Endothelial cell of umbilical vein (primary cell): ENCODE measurements at regions not wholly inside any gene's neighbourhood (a gene's known extent, or its start where the extent isn't known, plus 50 kb on each side); places are given as distances from the start of the nearest gene placed in this dataset.

Experiments used
- BruUV-seq: library from RNA; stranded (reverse); fragments of 400-500 nt; replicated peaks from 2 replicates; lab custom pipeline; 2021; lab: Mats Ljungman, UMichigan
- CTCF ChIA-PET: fragments of 300-600, 350-600 bp; sonication (Branson Sonifier 250); formaldehyde crosslinking; loops from one replicate; lab custom pipeline; 2021; ENCODE audit warnings: antibody characterized with exemption, inconsistent platforms; lab: Charles Lee
- POLR2A ChIA-PET: fragments of 300-600, 350-600 bp; sonication (Branson Sonifier 250); formaldehyde crosslinking; loops from one replicate; lab custom pipeline; 2021; ENCODE audit warnings: antibody characterized with exemption, inconsistent platforms; lab: Charles Lee
- DNase-seq: peaks from one replicate; pipeline ENCODE4 v3.0.0-alpha.2; 2011; ENCODE audit warnings: low read depth, low spot score
- FAIRE-seq: peaks from 2 replicates; lab custom pipeline; 2011; peaks lifted over from hg19 to GRCh38; lab: Jason Lieb, UNC
- H2AFZ ChIP-seq: 2 replicates; pipeline ENCODE4 v1.6.0; 2012; ENCODE audit warnings: low read depth, low read length, control low read depth, inconsistent platforms
- H3K27ac ChIP-seq: 2 replicates; pipeline ENCODE4 v1.5.1; 2011; ENCODE audit warnings: low read depth, mild to moderate bottlenecking, control low read depth, low read length, moderate library complexity; ENCODE audit not compliant: insufficient read depth
- H3K27me3 ChIP-seq, 2 experiments: 2 replicates each; pipeline versions ENCODE4 v1.6.0 to v1.6.1; 2011; ENCODE audit warnings: low read length in 2 of 2, mixed read lengths in 1 of 2; ENCODE audit not compliant: control insufficient read depth in 2 of 2, insufficient read depth in 2 of 2
- H3K36me3 ChIP-seq, 2 experiments: 2 replicates in 1 of 2; 3 replicates in 1 of 2; pipeline ENCODE4 v1.5.1; 2011; ENCODE audit warnings: low read length in 2 of 2, mild to moderate bottlenecking in 1 of 2, moderate library complexity in 1 of 2; ENCODE audit not compliant: control insufficient read depth in 2 of 2, insufficient read depth in 2 of 2; ENCODE audit errors: extremely low read depth in 1 of 2
- H3K4me1 ChIP-seq: 3 replicates; pipeline ENCODE4 v1.5.1; 2011; ENCODE audit warnings: mild to moderate bottlenecking, low read length; ENCODE audit not compliant: control insufficient read depth, insufficient read depth; ENCODE audit errors: extremely low read depth
- H3K4me2 ChIP-seq: 2 replicates; pipeline ENCODE4 v1.6.1; 2011; ENCODE audit warnings: low read length, control low read depth, mixed read lengths; ENCODE audit not compliant: insufficient read depth
- H3K4me3 ChIP-seq, 3 experiments: fragments of 200-600 bp in 1 of 3; sonication (generic), shearing (Covaris generic) in 1 of 3; replicated peaks in 1 of 3; 2 replicates each; pipeline ENCODE4 v1.5.1; 2011 to 2016; ENCODE audit warnings: control low read depth in 3 of 3, low read length in 3 of 3, mild to moderate bottlenecking in 2 of 3, inconsistent platforms in 1 of 3, low read depth in 1 of 3, moderate library complexity in 1 of 3; ENCODE audit not compliant: insufficient read depth in 1 of 3
- H3K79me2 ChIP-seq: 2 replicates; pipeline ENCODE4 v1.6.0; 2012; ENCODE audit warnings: low read length, inconsistent platforms; ENCODE audit not compliant: control insufficient read depth, insufficient read depth
- H3K9ac ChIP-seq: replicated peaks from 2 replicates; pipeline ENCODE3; 2011; ENCODE audit warnings: low read length, control low read depth; ENCODE audit not compliant: insufficient read depth; ENCODE audit errors: extremely low read depth
- H3K9me1 ChIP-seq: replicated peaks from 3 replicates; pipeline ENCODE4 v1.6.0; 2011; ENCODE audit warnings: mild to moderate bottlenecking, low read length; ENCODE audit not compliant: control insufficient read depth, insufficient read depth; ENCODE audit errors: extremely low read depth
- H3K9me3 ChIP-seq: replicated peaks from 2 replicates; pipeline ENCODE4 v1.5.1; 2012; ENCODE audit warnings: low read length, inconsistent platforms; ENCODE audit not compliant: control insufficient read depth, insufficient read depth
- H4K20me1 ChIP-seq: replicated peaks from 2 replicates; pipeline ENCODE3; 2011; ENCODE audit warnings: mild to moderate bottlenecking, low read length; ENCODE audit not compliant: control insufficient read depth, insufficient read depth; ENCODE audit errors: extremely low read depth
- CTCF ChIP-seq, 2 donors: IDR thresholded peaks; 1 replicate in 1 of 2; 2 replicates in 1 of 2; pipeline ENCODE4 v1.5.1; 2011; ENCODE audit warnings: low read length in 2 of 2, mild to moderate bottlenecking in 2 of 2, moderate library complexity in 2 of 2, control low read depth in 1 of 2, inconsistent platforms in 1 of 2, low read depth in 1 of 2; ENCODE audit not compliant: insufficient read depth in 1 of 2; ENCODE audit errors: extremely low read depth in 1 of 2
- EZH2 ChIP-seq: IDR thresholded peaks from 2 replicates; pipeline ENCODE4 v1.6.1; 2012; ENCODE audit warnings: borderline replicate concordance, low read depth, mild to moderate bottlenecking, moderate library complexity, low read length, inconsistent platforms; ENCODE audit not compliant: severe bottlenecking
- FOS ChIP-seq: IDR thresholded peaks from 2 replicates; pipeline ENCODE4 v1.6.1; 2011; ENCODE audit warnings: mild to moderate bottlenecking, low read length, moderate library complexity, borderline replicate concordance; ENCODE audit not compliant: insufficient read depth
- GATA2 ChIP-seq: IDR thresholded peaks from 2 replicates; pipeline ENCODE4 v1.7.0; 2011; ENCODE audit warnings: low read depth, mild to moderate bottlenecking, moderate library complexity, mixed read lengths, low read length; ENCODE audit not compliant: insufficient read length, insufficient read depth
- JUN ChIP-seq: IDR thresholded peaks from 2 replicates; pipeline ENCODE4 v1.6.1; 2011; ENCODE audit warnings: borderline replicate concordance, low read depth; ENCODE audit not compliant: insufficient read length, insufficient read depth
- MAX ChIP-seq: IDR thresholded peaks from 2 replicates; pipeline ENCODE4 v1.6.1; 2011; ENCODE audit not compliant: insufficient read depth, insufficient read length
- MYC ChIP-seq: IDR thresholded peaks from one replicate; pipeline ENCODE4 v1.6.1; 2011; ENCODE audit warnings: mild to moderate bottlenecking, low read depth, low read length
- POLR2A ChIP-seq: IDR thresholded peaks from 2 replicates; pipeline ENCODE4 v1.6.1; 2012; ENCODE audit warnings: low read depth, mild to moderate bottlenecking, control low read depth, low read length
- POLR2AphosphoS5 ChIP-seq: IDR thresholded peaks from 2 replicates; pipeline ENCODE4 v1.6.1; 2012; ENCODE audit warnings: low read depth, mild to moderate bottlenecking, control low read depth, low read length, moderate library complexity; ENCODE audit not compliant: insufficient read depth
- dilution Hi-C: fragments of 300-500 bp; cut with MboI; formaldehyde crosslinking; loops from one replicate; pipeline ENCODE4 v1.15.0; 2019; ENCODE audit warnings: low sequenced_read_pairs; ENCODE audit not compliant: extremely low pct_ligation_motif_present
- intact Hi-C: fragments of 100-400 bp; cut with micrococcal nuclease; formaldehyde crosslinking; loops from one replicate; pipeline ENCODE4 v1.10.0; 2022

GRCh38 chr20:17871886-17872285 is 96.7 kb downstream of the SNX5 start:
- H3K27ac ChIP-seq: no peak overlapping the region
- H3K27me3 ChIP-seq: peaks cover 18 to 24% of the 10 kb centered on the region in 2 experiments
- H3K79me2 ChIP-seq: no peaks in the 10 kb centered on the region
- ChIA-PET POLR2A (interaction anchor here (0.7 kb wide), 1 partner anchor 80 kb away, joined by 4 read pairs; no protein-coding TSS in a partner anchor), CTCF (interaction anchor here (0.8 to 1.0 kb wide), 2 partner anchors 189 to 368 kb away, joined by 3 read pairs; no protein-coding TSS in a partner anchor)
- no peaks in the 10 kb centered on the region for H4K20me1 ChIP-seq
- H3K36me3 ChIP-seq: no peaks in the 10 kb centered on the region
- intact Hi-C loops: no loop called here
- no peaks in the 10 kb centered on the region for H3K9me3 ChIP-seq
- FAIRE-seq (no peak), DNase-seq (no peak)
- H3K4me1 ChIP-seq: no peaks in the 10 kb centered on the region
- no peak overlapping the region for H3K4me3 ChIP-seq
- no peak overlapping the region for H2AFZ ChIP-seq
- BruUV-seq: no TSS peak
- no peak for TF ChIP-seq MAX
- no peak for TF ChIP-seq POLR2A
- TF ChIP-seq POLR2AphosphoS5: no peak
- TF ChIP-seq JUN: no peak
- no peak for TF ChIP-seq MYC
- no peak for TF ChIP-seq GATA2
- TF ChIP-seq CTCF (IDR thresholded peaks at IDR 0.05; ENCODE audit: extremely low read depth in 1 of 2, insufficient read depth in 1 of 2, low read depth in 1 of 2, low read length in 2 of 2): no peak
- TF ChIP-seq FOS: no peak
- no peak for TF ChIP-seq EZH2
- dilution Hi-C loops: no loop called here
- H3K4me2 ChIP-seq: no peak overlapping the region
- no peak overlapping the region for H3K9ac ChIP-seq
- no peaks in the 10 kb centered on the region for H3K9me1 ChIP-seq
